ENCODE measurements at regions not wholly inside any gene's neighbourhood (a gene's known extent, or its start where the extent isn't known, plus 50 kb on each side); places are given as distances from the start of the nearest gene placed in this dataset.

DNA sequence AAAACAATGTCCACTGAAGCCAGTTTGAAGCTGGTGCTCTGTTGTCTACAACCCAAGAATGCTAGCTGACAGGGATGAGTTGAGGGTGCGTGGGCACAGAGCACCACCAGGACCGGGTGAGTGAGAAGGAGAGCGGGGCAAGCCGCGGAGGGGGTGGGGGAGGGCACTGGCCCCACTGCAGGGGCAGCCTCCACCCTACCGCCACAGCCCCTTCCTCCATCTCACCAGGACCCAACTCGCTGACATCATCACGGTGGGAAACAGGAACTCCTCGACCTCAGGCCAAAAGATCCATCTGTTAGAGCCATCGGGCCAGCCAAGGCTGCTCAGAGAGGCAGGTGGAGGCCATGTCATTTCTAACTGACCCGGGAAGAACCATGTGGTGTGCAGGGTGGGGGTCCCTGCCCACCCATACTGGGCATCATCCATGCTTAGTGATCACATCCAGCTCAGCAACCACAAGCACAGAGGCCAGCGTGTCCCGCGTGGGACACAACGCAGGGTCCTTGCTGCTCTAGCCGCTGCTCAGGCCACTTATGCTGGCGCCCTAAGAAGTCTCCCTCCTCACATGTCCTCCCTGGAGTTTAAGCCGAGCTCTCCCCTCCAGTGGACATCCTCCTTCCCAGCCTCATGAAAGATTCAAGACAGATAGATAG lies 57.6 kb upstream of the GATA2 start:
- TF ChIP-seq, protein P1, sequence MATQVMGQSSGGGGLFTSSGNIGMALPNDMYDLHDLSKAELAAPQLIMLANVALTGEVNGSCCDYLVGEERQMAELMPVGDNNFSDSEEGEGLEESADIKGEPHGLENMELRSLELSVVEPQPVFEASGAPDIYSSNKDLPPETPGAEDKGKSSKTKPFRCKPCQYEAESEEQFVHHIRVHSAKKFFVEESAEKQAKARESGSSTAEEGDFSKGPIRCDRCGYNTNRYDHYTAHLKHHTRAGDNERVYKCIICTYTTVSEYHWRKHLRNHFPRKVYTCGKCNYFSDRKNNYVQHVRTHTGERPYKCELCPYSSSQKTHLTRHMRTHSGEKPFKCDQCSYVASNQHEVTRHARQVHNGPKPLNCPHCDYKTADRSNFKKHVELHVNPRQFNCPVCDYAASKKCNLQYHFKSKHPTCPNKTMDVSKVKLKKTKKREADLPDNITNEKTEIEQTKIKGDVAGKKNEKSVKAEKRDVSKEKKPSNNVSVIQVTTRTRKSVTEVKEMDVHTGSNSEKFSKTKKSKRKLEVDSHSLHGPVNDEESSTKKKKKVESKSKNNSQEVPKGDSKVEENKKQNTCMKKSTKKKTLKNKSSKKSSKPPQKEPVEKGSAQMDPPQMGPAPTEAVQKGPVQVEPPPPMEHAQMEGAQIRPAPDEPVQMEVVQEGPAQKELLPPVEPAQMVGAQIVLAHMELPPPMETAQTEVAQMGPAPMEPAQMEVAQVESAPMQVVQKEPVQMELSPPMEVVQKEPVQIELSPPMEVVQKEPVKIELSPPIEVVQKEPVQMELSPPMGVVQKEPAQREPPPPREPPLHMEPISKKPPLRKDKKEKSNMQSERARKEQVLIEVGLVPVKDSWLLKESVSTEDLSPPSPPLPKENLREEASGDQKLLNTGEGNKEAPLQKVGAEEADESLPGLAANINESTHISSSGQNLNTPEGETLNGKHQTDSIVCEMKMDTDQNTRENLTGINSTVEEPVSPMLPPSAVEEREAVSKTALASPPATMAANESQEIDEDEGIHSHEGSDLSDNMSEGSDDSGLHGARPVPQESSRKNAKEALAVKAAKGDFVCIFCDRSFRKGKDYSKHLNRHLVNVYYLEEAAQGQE (IDR thresholded peaks at IDR 0.05; ENCODE audit: low read depth): no peak
- TF ChIP-seq TAF1 (IDR thresholded peaks at IDR 0.05; ENCODE audit: low read depth) (no peak), EGR1 (IDR thresholded peaks at IDR 0.05) (no peak), FOXM1 (IDR thresholded peaks at IDR 0.05; ENCODE audit: borderline replicate concordance, low read depth) (no peak), EP300 (IDR thresholded peaks at IDR 0.05; ENCODE audit: borderline replicate concordance) (no peak), TEAD4 (IDR thresholded peaks at IDR 0.05) (no peak), YY1 (IDR thresholded peaks at IDR 0.05; ENCODE audit: low read depth) (no peak), CEBPB (IDR thresholded peaks at IDR 0.05) (no peak), TCF12 (IDR thresholded peaks at IDR 0.05; ENCODE audit: low read depth) (no peak)
- TF ChIP-seq, protein P2, sequence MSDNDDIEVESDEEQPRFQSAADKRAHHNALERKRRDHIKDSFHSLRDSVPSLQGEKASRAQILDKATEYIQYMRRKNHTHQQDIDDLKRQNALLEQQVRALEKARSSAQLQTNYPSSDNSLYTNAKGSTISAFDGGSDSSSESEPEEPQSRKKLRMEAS (IDR thresholded peaks at IDR 0.05): no peak

All from Ishikawa (cell line).